AG09319 (cell line): ENCODE measurements at regions not wholly inside any gene's neighbourhood (a gene's known extent, or its start where the extent isn't known, plus 50 kb on each side); places are given as distances from the start of the nearest gene placed in this dataset.

Source experiments
- DNase-seq: peaks from one replicate; pipeline ENCODE4 v3.0.0-alpha.2; 2010; ENCODE audit warnings: low read depth; ENCODE audit errors: extremely low read depth
- CTCF ChIP-seq: IDR thresholded peaks from 2 replicates; pipeline ENCODE4 v1.5.1; 2011; ENCODE audit warnings: low read depth, mild to moderate bottlenecking, inconsistent platforms, low read length, moderate library complexity

- no peak for TF ChIP-seq CTCF
- no peak for DNase-seq
Measured at GRCh38 chr12:77584860-77585259, 245.8 kb upstream of the NAV3 start.

- no peak for DNase-seq
- TF ChIP-seq CTCF: no peak
Measured at GRCh38 chr12:77578466-77579220, 252.1 kb upstream of the NAV3 start.

- DNase-seq: no peak
- no peak for TF ChIP-seq CTCF
Measured at GRCh38 chr12:77577791-77578190, 252.9 kb upstream of the NAV3 start.

- no peak for TF ChIP-seq CTCF
- no peak for DNase-seq
Measured at GRCh38 chr12:77575376-77575919, 255.2 kb upstream of the NAV3 start.

GRCh38 chr12:77572371-77572770 lies 258.3 kb upstream of the NAV3 start:
- no peak for TF ChIP-seq CTCF
- no peak for DNase-seq

GRCh38 chr12:77571768-77572167 lies 258.9 kb upstream of the NAV3 start:
- TF ChIP-seq CTCF: no peak
- no peak for DNase-seq

GRCh38 chr12:77571127-77571526 lies 259.6 kb upstream of the NAV3 start:
- TF ChIP-seq CTCF: no peak
- no peak for DNase-seq
